OCI-LY7 (cell line): ENCODE measurements at regions not wholly inside any gene's neighbourhood (a gene's known extent, or its start where the extent isn't known, plus 50 kb on each side); places are given as distances from the start of the nearest gene placed in this dataset.

Source experiments
- BruUV-seq: library from RNA; stranded (reverse); fragments of 400-500 nt; replicated peaks from 2 replicates; lab custom pipeline; 2021; lab: Mats Ljungman, UMichigan
- CTCF ChIA-PET: fragments of 300-600 bp; sonication (Branson Sonifier 250); formaldehyde crosslinking; loops from one replicate; lab custom pipeline; 2022; ENCODE audit warnings: antibody characterized with exemption; ENCODE audit not compliant: unreplicated experiment; lab: Charles Lee
- POLR2A ChIA-PET: fragments of 300-600 bp; sonication (Branson Sonifier 250); formaldehyde crosslinking; loops from one replicate; lab custom pipeline; 2022; ENCODE audit warnings: antibody characterized with exemption; lab: Charles Lee
- DNase-seq: peaks from one replicate; pipeline ENCODE4 v3.0.0-alpha.2; 2015; ENCODE audit warnings: low spot score
- H2AFZ ChIP-seq: fragments of 200-600 bp; sonication (generic), shearing (Covaris generic); 2 replicates; pipeline ENCODE4 v1.6.1; 2014; ENCODE audit warnings: mild to moderate bottlenecking, antibody characterized with exemption, low read length, moderate library complexity
- H3K27ac ChIP-seq: fragments of 200-600 bp; sonication (generic); 2 replicates; pipeline ENCODE4 v1.5.1; 2014; ENCODE audit warnings: mixed run types, low read depth, mild to moderate bottlenecking, moderate library complexity, low read length, inconsistent platforms; ENCODE audit not compliant: poor library complexity, severe bottlenecking
- H3K36me3 ChIP-seq: fragments of 200-600 bp; sonication (generic); 2 replicates; pipeline ENCODE4 v1.6.1; 2014; ENCODE audit warnings: mild to moderate bottlenecking, antibody characterized with exemption, low read length, moderate library complexity, mixed read lengths; ENCODE audit not compliant: insufficient read depth
- H3K4me1 ChIP-seq: fragments of 200-600 bp; sonication (generic); 2 replicates; pipeline ENCODE4 v1.5.1; 2014; ENCODE audit warnings: mild to moderate bottlenecking, low read length; ENCODE audit not compliant: insufficient read depth, poor library complexity, severe bottlenecking
- H3K4me2 ChIP-seq: fragments of 200-600 bp; sonication (generic); 2 replicates; pipeline ENCODE4 v1.6.1; 2014; ENCODE audit warnings: mild to moderate bottlenecking, low read length
- H3K4me3 ChIP-seq: fragments of 200-600 bp; sonication (generic); 2 replicates; pipeline ENCODE4 v1.5.1; 2014; ENCODE audit warnings: mild to moderate bottlenecking, low read depth, low read length; ENCODE audit not compliant: poor library complexity, severe bottlenecking
- H3K79me2 ChIP-seq: fragments of 200-600 bp; sonication (generic); 2 replicates; pipeline ENCODE4 v1.6.1; 2016; ENCODE audit warnings: low read depth, mild to moderate bottlenecking, low read length, moderate library complexity, mixed read lengths; ENCODE audit not compliant: insufficient read depth
- H3K9me2 ChIP-seq: fragments of 200-600 bp; sonication (generic); 2 replicates; pipeline ENCODE4 v1.6.1; 2016; ENCODE audit warnings: mild to moderate bottlenecking, low read length, mixed read lengths; ENCODE audit not compliant: insufficient read depth
- H3K9me3 ChIP-seq: fragments of 200-600 bp; sonication (generic); 2 replicates; pipeline ENCODE4 v1.6.1; 2014; ENCODE audit warnings: mild to moderate bottlenecking, mixed run types, low read length, mixed read lengths
- H4K20me1 ChIP-seq: fragments of 200-600 bp; sonication (generic); 2 replicates; pipeline ENCODE4 v1.6.1; 2014; ENCODE audit warnings: mild to moderate bottlenecking, antibody characterized with exemption, low read length, moderate library complexity, mixed read lengths; ENCODE audit not compliant: insufficient read depth
- CTCF ChIP-seq: fragments of 200-600 bp; sonication (generic); conservative IDR thresholded peaks from 2 replicates; pipeline ENCODE4 v1.5.1; 2014; ENCODE audit warnings: mild to moderate bottlenecking, antibody characterized with exemption, low read length, moderate library complexity, mixed read lengths
- EZH2phosphoT487 ChIP-seq: fragments of 200-600 bp; sonication (generic); IDR thresholded peaks from 2 replicates; pipeline ENCODE4 v1.6.1; 2018; ENCODE audit warnings: low read depth, borderline replicate concordance, mild to moderate bottlenecking, mixed run types, antibody characterized with exemption, low read length, moderate library complexity, mixed read lengths
- intact Hi-C: fragments of 100-400 bp; cut with micrococcal nuclease; formaldehyde crosslinking; loops from one replicate; pipeline ENCODE4 v1.10.0; 2022; ENCODE audit not compliant: unreplicated experiment

- DNase-seq = no peak
- H3K36me3 ChIP-seq = no peaks in the 10 kb centered on the region
- no peak overlapping the region for H3K4me2 ChIP-seq
- no TSS peak for BruUV-seq
- no peaks in the 10 kb centered on the region for H4K20me1 ChIP-seq
- no peaks in the 10 kb centered on the region for H3K4me1 ChIP-seq
- no peak overlapping the region for H2AFZ ChIP-seq
- ChIA-PET POLR2A (interaction anchor here (0.7 to 1.1 kb wide), 3 partner anchors 104 to 232 kb away, joined by 3 to 4 read pairs (median 4); no protein-coding TSS in a partner anchor), CTCF (no interaction called here)
- no peaks in the 10 kb centered on the region for H3K9me3 ChIP-seq
- intact Hi-C loops = no loop called here
- no peak overlapping the region for H3K4me3 ChIP-seq
- no peaks in the 10 kb centered on the region for H3K79me2 ChIP-seq
- TF ChIP-seq CTCF (no peak), EZH2phosphoT487 (no peak)
- no peak overlapping the region for H3K27ac ChIP-seq
- H3K9me2 ChIP-seq = no peaks in the 10 kb centered on the region
Measured at GRCh38 chr2:236896688-236897087, 189.0 kb upstream of the COPS8 start.

GRCh38 chr2:236899146-236899545 is 186.5 kb upstream of the COPS8 start:
- Histone ChIP-seq H3K27ac (no peak overlapping the region), H3K9me2 (no peaks in the 10 kb centered on the region), H3K4me2 (no peak overlapping the region), H3K4me1 (no peaks in the 10 kb centered on the region), H3K36me3 (no peaks in the 10 kb centered on the region), H3K4me3 (no peak overlapping the region), H3K9me3 (no peaks in the 10 kb centered on the region), H2AFZ (no peak overlapping the region), H4K20me1 (no peaks in the 10 kb centered on the region), H3K79me2 (no peaks in the 10 kb centered on the region)
- no TSS peak for BruUV-seq
- no peak for DNase-seq
- intact Hi-C loops = no loop called here
- TF ChIP-seq EZH2phosphoT487 (no peak), CTCF (no peak)
- ChIA-PET CTCF (no interaction called here), POLR2A (no interaction called here)

GRCh38 chr2:236899950-236900640 is 185.6 kb upstream of the COPS8 start:
- no TSS peak for BruUV-seq
- intact Hi-C loops = no loop called here
- DNase-seq = no peak
- TF ChIP-seq CTCF (no peak), EZH2phosphoT487 (no peak)
- Histone ChIP-seq H3K4me2 (no peak overlapping the region), H3K9me3 (no peaks in the 10 kb centered on the region), H3K4me3 (no peak overlapping the region), H3K79me2 (no peaks in the 10 kb centered on the region), H2AFZ (no peak overlapping the region), H3K9me2 (no peaks in the 10 kb centered on the region), H3K27ac (no peak overlapping the region), H4K20me1 (no peaks in the 10 kb centered on the region), H3K4me1 (no peaks in the 10 kb centered on the region), H3K36me3 (no peaks in the 10 kb centered on the region)
- ChIA-PET CTCF (no interaction called here), POLR2A (interaction anchor here (0.8 kb wide), 1 partner anchor 31 kb away, joined by 3 read pairs; no protein-coding TSS in a partner anchor)
